GM23338 (cell line): ENCODE measurements at regions not wholly inside any gene's neighbourhood (a gene's known extent, or its start where the extent isn't known, plus 50 kb on each side); places are given as distances from the start of the nearest gene placed in this dataset.

ENCODE experiments used
- CTCF ChIP-seq, 2 experiments: fragments of 200-600 bp in 1 of 2; sonication (generic) in 1 of 2; conservative IDR thresholded peaks; 2 replicates each; pipeline versions ENCODE4 v1.5.1 to v1.6.1; 2016 to 2017; ENCODE audit warnings: antibody characterized with exemption in 2 of 2, low read depth in 2 of 2, mild to moderate bottlenecking in 2 of 2, moderate library complexity in 1 of 2
- EZH2phosphoT487 ChIP-seq: fragments of 200-600 bp; sonication (generic); IDR thresholded peaks from one replicate; pipeline ENCODE4 v1.8.1; 2018; ENCODE audit warnings: antibody characterized with exemption; ENCODE audit not compliant: unreplicated experiment

- TF ChIP-seq CTCF (conservative IDR thresholded peaks at IDR 0.05; ENCODE audit: low read depth in 2 of 2), result no peak
- TF ChIP-seq EZH2phosphoT487, result no peak
These were observed 100.4 kb upstream of the ZNF644 start for GRCh38 chr1:91122106-91122717.
